Bronchial epithelial cell (primary cell): ENCODE measurements at regions not wholly inside any gene's neighbourhood (a gene's known extent, or its start where the extent isn't known, plus 50 kb on each side); places are given as distances from the start of the nearest gene placed in this dataset.
"Not testable (repeated sequence)": the region's sequence is repeated elsewhere in the genome, so short reads cannot be mapped to it uniquely, and the experiment has no call there.

Experiments used
- DNase-seq: peaks from one replicate; pipeline ENCODE4 v3.0.0-alpha.2; 2010; ENCODE audit warnings: low read depth
- FAIRE-seq: peaks from 2 replicates; lab custom pipeline; 2011; peaks lifted over from hg19 to GRCh38; lab: Jason Lieb, UNC
- H3K27me3 ChIP-seq: 2 replicates; pipeline ENCODE4 v1.5.1; 2011; ENCODE audit warnings: low read length; ENCODE audit not compliant: control insufficient read depth, insufficient read depth
- H3K36me3 ChIP-seq: 2 replicates; pipeline ENCODE4 v1.5.1; 2011; ENCODE audit warnings: low read length; ENCODE audit not compliant: control insufficient read depth, insufficient read depth
- H3K4me3 ChIP-seq: 2 replicates; pipeline ENCODE4 v1.5.1; 2011; ENCODE audit warnings: mild to moderate bottlenecking, low read depth, low read length, control low read depth
- TF ChIP-seq, protein P1 (sequence below): IDR thresholded peaks from 2 replicates; pipeline ENCODE4 v1.5.1; 2011; ENCODE audit warnings: mild to moderate bottlenecking, moderate library complexity, low read length, control low read depth, inconsistent platforms; ENCODE audit not compliant: insufficient read depth, severe bottlenecking

GRCh38 chr12:59396519-59396918 is 199.3 kb upstream of the SLC16A7 start:
- no peak for DNase-seq

DNA sequence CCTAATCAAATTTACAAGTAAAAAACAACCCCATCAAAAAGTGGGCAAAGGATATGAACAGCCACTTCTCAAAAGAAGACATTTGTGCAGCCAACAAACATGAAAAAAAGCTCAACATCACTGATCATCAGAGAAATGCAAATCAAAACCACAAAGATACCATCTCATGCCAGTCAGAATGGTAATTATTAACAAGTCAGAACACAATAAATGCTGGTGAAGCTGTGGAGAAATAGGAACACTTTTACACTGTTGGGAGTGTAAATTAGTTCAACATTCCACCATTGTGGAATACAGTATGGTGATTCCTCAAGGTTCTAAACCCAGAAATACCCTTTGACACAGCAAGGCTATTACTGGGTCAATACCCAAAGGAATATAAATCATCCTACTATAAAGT is 200.5 kb upstream of the SLC16A7 start:
- FAIRE-seq: not testable (repeated sequence)

More at GRCh38 chr12:59396519-59396918, 199.3 kb upstream of the SLC16A7 start:
- no peaks in the 10 kb centered on the region for H3K36me3 ChIP-seq
- no peak for FAIRE-seq
- no peak overlapping the region for H3K4me3 ChIP-seq
- TF ChIP-seq, protein P1, sequence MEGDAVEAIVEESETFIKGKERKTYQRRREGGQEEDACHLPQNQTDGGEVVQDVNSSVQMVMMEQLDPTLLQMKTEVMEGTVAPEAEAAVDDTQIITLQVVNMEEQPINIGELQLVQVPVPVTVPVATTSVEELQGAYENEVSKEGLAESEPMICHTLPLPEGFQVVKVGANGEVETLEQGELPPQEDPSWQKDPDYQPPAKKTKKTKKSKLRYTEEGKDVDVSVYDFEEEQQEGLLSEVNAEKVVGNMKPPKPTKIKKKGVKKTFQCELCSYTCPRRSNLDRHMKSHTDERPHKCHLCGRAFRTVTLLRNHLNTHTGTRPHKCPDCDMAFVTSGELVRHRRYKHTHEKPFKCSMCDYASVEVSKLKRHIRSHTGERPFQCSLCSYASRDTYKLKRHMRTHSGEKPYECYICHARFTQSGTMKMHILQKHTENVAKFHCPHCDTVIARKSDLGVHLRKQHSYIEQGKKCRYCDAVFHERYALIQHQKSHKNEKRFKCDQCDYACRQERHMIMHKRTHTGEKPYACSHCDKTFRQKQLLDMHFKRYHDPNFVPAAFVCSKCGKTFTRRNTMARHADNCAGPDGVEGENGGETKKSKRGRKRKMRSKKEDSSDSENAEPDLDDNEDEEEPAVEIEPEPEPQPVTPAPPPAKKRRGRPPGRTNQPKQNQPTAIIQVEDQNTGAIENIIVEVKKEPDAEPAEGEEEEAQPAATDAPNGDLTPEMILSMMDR: no peak
- no peaks in the 10 kb centered on the region for H3K27me3 ChIP-seq

GRCh38 chr12:59393506-59393905 is 202.3 kb upstream of the SLC16A7 start:
- FAIRE-seq (no peak), DNase-seq (no peak)
- TF ChIP-seq, protein P1: no peak
- no peaks in the 10 kb centered on the region for H3K27me3 ChIP-seq
- H3K36me3 ChIP-seq: no peaks in the 10 kb centered on the region
- H3K4me3 ChIP-seq: no peak overlapping the region

More for the DNA sequence above, 200.5 kb upstream of the SLC16A7 start:
- H3K36me3 ChIP-seq, H3K4me3 ChIP-seq, H3K27me3 ChIP-seq, DNase-seq: not testable (repeated sequence)

DNA sequence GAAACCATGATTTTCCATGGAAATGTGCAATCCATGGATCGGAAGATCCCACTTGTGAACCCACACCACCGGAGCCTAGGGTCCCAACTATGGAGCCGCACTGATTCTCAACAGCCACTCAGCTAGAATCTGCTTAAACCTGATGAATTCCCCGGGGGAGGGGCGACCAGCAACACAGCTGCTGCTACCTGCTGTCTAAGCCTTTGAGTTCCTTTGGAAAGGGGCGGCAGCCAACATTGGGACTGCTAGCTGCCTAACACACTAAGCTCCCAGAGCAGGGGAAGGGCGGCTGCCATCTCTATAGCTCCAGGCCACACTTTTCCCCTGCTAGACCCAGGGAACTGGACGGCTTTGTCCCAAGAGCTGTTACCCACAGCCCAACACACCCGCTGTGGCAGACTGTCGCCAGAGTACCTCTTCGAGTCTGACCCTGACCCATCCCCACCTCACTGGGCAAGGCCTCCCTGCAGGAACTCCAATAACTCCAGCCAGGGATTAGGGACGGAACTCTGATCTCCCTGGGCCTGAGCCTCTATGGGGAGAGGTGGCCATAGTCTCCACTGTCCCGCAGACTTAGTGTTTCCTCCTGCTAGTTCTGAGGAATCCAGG is 205.8 kb upstream of the SLC16A7 start:
- Histone ChIP-seq H3K27me3 (no peaks in the 10 kb centered on the region), H3K4me3 (no peak overlapping the region), H3K36me3 (no peaks in the 10 kb centered on the region)
- no peak for FAIRE-seq
- DNase-seq: no peak
- TF ChIP-seq, protein P1: no peak

GRCh38 chr12:59388694-59389093 is 207.1 kb upstream of the SLC16A7 start:
- Histone ChIP-seq H3K36me3 (no peaks in the 10 kb centered on the region), H3K27me3 (no peaks in the 10 kb centered on the region), H3K4me3 (no peak overlapping the region)
- TF ChIP-seq, protein P1: no peak
- FAIRE-seq (no peak), DNase-seq (no peak)

GRCh38 chr12:59388176-59388575 is 207.7 kb upstream of the SLC16A7 start:
- no peak overlapping the region for H3K4me3 ChIP-seq
- DNase-seq (no peak), FAIRE-seq (no peak)
- no peaks in the 10 kb centered on the region for H3K27me3 ChIP-seq
- H3K36me3 ChIP-seq: no peaks in the 10 kb centered on the region
- TF ChIP-seq, protein P1: no peak
